Naive thymus-derived CD4-positive, alpha-beta T cell (primary cell): ENCODE measurements at regions not wholly inside any gene's neighbourhood (a gene's known extent, or its start where the extent isn't known, plus 50 kb on each side); places are given as distances from the start of the nearest gene placed in this dataset.
"Not testable (repeated sequence)": the region's sequence is repeated elsewhere in the genome, so short reads cannot be mapped to it uniquely, and the experiment has no call there.

Experiments
- ATAC-seq: fragments of 150-1000 bp; cut with Tn5 transposase; 2 replicates; pipeline ENCODE4 v1.10.0; 2021; ENCODE audit warnings: mild to moderate bottlenecking, moderate library complexity
- CTCF ChIA-PET: fragments of 350-600 bp; sonication (Branson Sonifier 250); formaldehyde crosslinking; loops from one replicate; lab custom pipeline; 2021; ENCODE audit warnings: antibody characterized with exemption; lab: Charles Lee
- POLR2A ChIA-PET: fragments of 350-600 bp; sonication (Branson Sonifier 250); formaldehyde crosslinking; loops from one replicate; lab custom pipeline; 2021; ENCODE audit warnings: antibody characterized with exemption, inconsistent platforms; lab: Charles Lee
- DNase-seq, 9 donors: peaks; one replicate each; pipeline versions ENCODE4 v3.0.0 to v3.0.0-alpha.2; 2020 to 2022; ENCODE audit warnings: mixed read lengths in 1 of 9
- H3K27ac ChIP-seq: one replicate; pipeline ENCODE4 v1.7.0; 2013; ENCODE audit warnings: mild to moderate bottlenecking, low read depth, low read length, moderate library complexity
- H3K27me3 ChIP-seq, 2 donors: one replicate each; pipeline ENCODE4 v1.7.0; 2013; ENCODE audit warnings: low read length in 2 of 2, mild to moderate bottlenecking in 2 of 2, moderate library complexity in 2 of 2; ENCODE audit not compliant: control insufficient read depth in 2 of 2, insufficient read depth in 2 of 2
- H3K36me3 ChIP-seq, 3 experiments: 1 replicate in 2 of 3; 2 replicates in 1 of 3; pipeline ENCODE4 v1.7.0; 2013; ENCODE audit warnings: low read length in 3 of 3, mild to moderate bottlenecking in 3 of 3, moderate library complexity in 1 of 3; ENCODE audit not compliant: insufficient read depth in 3 of 3, control insufficient read depth in 2 of 3
- H3K4me1 ChIP-seq, 2 donors: one replicate each; pipeline ENCODE4 v1.7.0; 2013; ENCODE audit warnings: low read length in 2 of 2, mild to moderate bottlenecking in 2 of 2, moderate library complexity in 1 of 2; ENCODE audit not compliant: control insufficient read depth in 2 of 2, insufficient read depth in 2 of 2
- H3K4me3 ChIP-seq: 2 replicates; pipeline ENCODE4 v1.7.0; 2013; ENCODE audit warnings: mild to moderate bottlenecking, low read length
- H3K9me3 ChIP-seq, 3 experiments: 1 replicate in 2 of 3; 2 replicates in 1 of 3; pipeline ENCODE4 v1.7.0; 2013; ENCODE audit warnings: low read length in 3 of 3; ENCODE audit not compliant: control insufficient read depth in 2 of 3
- H3K27ac Mint-ChIP-seq, 9 donors: one replicate each; pipeline ENCODE4 v1.8.0; 2020 to 2022; ENCODE audit warnings: mixed read lengths in 9 of 9, mild to moderate bottlenecking in 8 of 9, moderate library complexity in 5 of 9, inconsistent platforms in 2 of 9
- H3K27me3 Mint-ChIP-seq, 5 donors: one replicate each; pipeline ENCODE4 v1.8.0; 2021 to 2022; ENCODE audit warnings: mixed read lengths in 5 of 5, mild to moderate bottlenecking in 1 of 5
- H3K36me3 Mint-ChIP-seq, 5 donors: one replicate each; pipeline ENCODE4 v1.8.0; 2020 to 2022; ENCODE audit warnings: mixed read lengths in 5 of 5, mild to moderate bottlenecking in 3 of 5, inconsistent platforms in 1 of 5
- H3K4me1 Mint-ChIP-seq, 7 donors: one replicate each; pipeline ENCODE4 v1.8.0; 2020 to 2022; ENCODE audit warnings: mixed read lengths in 7 of 7, mild to moderate bottlenecking in 3 of 7, inconsistent platforms in 1 of 7
- H3K4me3 Mint-ChIP-seq, 10 donors: one replicate each; pipeline ENCODE4 v1.8.0; 2020 to 2022; ENCODE audit warnings: mild to moderate bottlenecking in 10 of 10, mixed read lengths in 10 of 10, moderate library complexity in 6 of 10, inconsistent platforms in 2 of 10
- H3K9me3 Mint-ChIP-seq, 11 donors: one replicate each; pipeline ENCODE4 v1.8.0; 2020 to 2022; ENCODE audit warnings: mixed read lengths in 11 of 11, mild to moderate bottlenecking in 4 of 11, inconsistent platforms in 1 of 11, moderate library complexity in 1 of 11
- intact Hi-C, 2 donors: fragments of 100-400 bp; cut with micrococcal nuclease; formaldehyde crosslinking; loops; one replicate each; pipeline ENCODE4 v1.15.1; 2023

GRCh38 chr3:147680837-147681483 is 271.8 kb downstream of the ZIC1 start:
- no peaks in the 10 kb centered on the region for H3K9me3 ChIP-seq
- H3K9me3 Mint-ChIP-seq: peaks cover under 1 to 13% (median 6%) of the 10 kb centered on the region in 11 donors
- ChIA-PET CTCF (no interaction called here), POLR2A (no interaction called here)
- ATAC-seq: no peak
- intact Hi-C loops: no loop called here
- no peaks in the 10 kb centered on the region for H3K27me3 Mint-ChIP-seq
- no peaks in the 10 kb centered on the region for H3K4me1 ChIP-seq
- H3K27ac Mint-ChIP-seq: no peak overlapping the region
- peaks cover 0 to 3% (median 0%) of the 10 kb centered on the region in 5 donors for H3K36me3 Mint-ChIP-seq
- H3K4me3 ChIP-seq: no peak overlapping the region
- H3K27me3 ChIP-seq: no peaks in the 10 kb centered on the region
- H3K27ac ChIP-seq: no peak overlapping the region
- H3K4me3 Mint-ChIP-seq: no peak overlapping the region
- no peaks in the 10 kb centered on the region for H3K4me1 Mint-ChIP-seq
- DNase-seq: no peak
- no peaks in the 10 kb centered on the region for H3K36me3 ChIP-seq

DNA sequence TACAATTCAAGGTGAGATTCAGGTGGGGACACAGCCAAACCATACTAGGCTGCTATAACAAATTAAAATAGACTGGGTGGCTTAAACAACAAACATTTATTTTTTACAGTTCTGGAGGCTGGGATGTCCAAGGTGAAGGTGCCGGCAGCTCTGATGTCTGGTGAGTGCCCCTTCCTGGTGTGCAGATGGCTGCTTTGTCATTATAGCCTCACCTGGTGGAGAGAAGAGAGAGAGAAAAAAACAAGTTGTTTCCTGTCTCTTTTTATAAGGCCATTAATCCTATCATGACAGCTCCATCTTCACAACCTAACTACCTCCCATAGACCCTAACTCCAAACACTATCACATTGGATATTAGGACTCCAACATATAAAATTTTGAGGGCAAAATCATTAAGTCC is 279.7 kb downstream of the ZIC1 start:
- Histone ChIP-seq H3K4me1 (no peaks in the 10 kb centered on the region), H3K27ac (no peak overlapping the region), H3K9me3 (no peaks in the 10 kb centered on the region), H3K36me3 (no peaks in the 10 kb centered on the region), H3K27me3 (no peaks in the 10 kb centered on the region), H3K4me3 (no peak overlapping the region)
- ChIA-PET CTCF (no interaction called here), POLR2A (no interaction called here)
- peaks cover 2 to 23% (median 7%) of the 10 kb centered on the region in 11 donors for H3K9me3 Mint-ChIP-seq
- peaks cover 0 to 3% (median 0%) of the 10 kb centered on the region in 5 donors for H3K36me3 Mint-ChIP-seq
- H3K4me1 Mint-ChIP-seq: no peaks in the 10 kb centered on the region
- DNase-seq: no peak
- no peak for ATAC-seq
- intact Hi-C loops: no loop called here
- no peaks in the 10 kb centered on the region for H3K27me3 Mint-ChIP-seq
- H3K4me3 Mint-ChIP-seq: no peak overlapping the region
- H3K27ac Mint-ChIP-seq: no peak overlapping the region

GRCh38 chr3:147699175-147699838 is 290.1 kb downstream of the ZIC1 start:
- intact Hi-C loops: no loop called here
- H3K4me1 Mint-ChIP-seq: no peaks in the 10 kb centered on the region
- peaks cover 0 to 18% (median 2%) of the 10 kb centered on the region in 11 donors for H3K9me3 Mint-ChIP-seq
- ATAC-seq (no peak), DNase-seq (no peak)
- no peak overlapping the region for H3K27ac Mint-ChIP-seq
- H3K36me3 Mint-ChIP-seq: no peaks in the 10 kb centered on the region
- no peaks in the 10 kb centered on the region for H3K9me3 ChIP-seq
- H3K36me3 ChIP-seq: no peaks in the 10 kb centered on the region
- no peak overlapping the region for H3K4me3 ChIP-seq
- H3K27ac ChIP-seq: no peak overlapping the region
- POLR2A ChIA-PET: no interaction called here
- CTCF ChIA-PET: no interaction called here
- H3K27me3 Mint-ChIP-seq: no peaks in the 10 kb centered on the region
- no peaks in the 10 kb centered on the region for H3K27me3 ChIP-seq
- no peak overlapping the region for H3K4me3 Mint-ChIP-seq
- H3K4me1 ChIP-seq: no peaks in the 10 kb centered on the region

DNA sequence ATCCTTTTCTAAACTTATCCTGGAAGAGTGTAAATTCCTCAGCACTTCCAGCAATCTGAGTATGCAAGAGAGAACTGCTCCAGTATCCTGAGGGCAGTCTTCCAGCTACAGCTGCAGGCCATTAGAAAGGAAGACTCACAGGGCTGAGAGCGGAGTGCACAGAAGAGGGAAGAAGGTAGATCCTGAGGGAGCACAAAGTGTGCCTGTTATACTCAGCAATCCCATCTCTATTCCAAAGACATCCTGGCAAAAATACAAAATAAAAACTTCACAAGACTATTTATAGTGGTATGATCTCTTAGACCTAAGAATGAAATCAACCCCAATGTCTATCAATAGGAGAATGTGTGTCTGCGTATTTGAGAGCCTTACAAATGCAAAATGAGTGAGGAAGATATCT is 292.0 kb downstream of the ZIC1 start:
- Mint-ChIP-seq H3K27me3 (no peaks in the 10 kb centered on the region), H3K4me3 (no peak overlapping the region), H3K9me3 (peaks cover 0 to 14% (median 2%) of the 10 kb centered on the region in 11 donors), H3K4me1 (no peaks in the 10 kb centered on the region), H3K27ac (no peak overlapping the region), H3K36me3 (no peaks in the 10 kb centered on the region)
- no peaks in the 10 kb centered on the region for H3K4me1 ChIP-seq
- POLR2A ChIA-PET: no interaction called here
- H3K9me3 ChIP-seq: no peaks in the 10 kb centered on the region
- DNase-seq (no peak), ATAC-seq (no peak)
- H3K36me3 ChIP-seq: no peaks in the 10 kb centered on the region
- no peaks in the 10 kb centered on the region for H3K27me3 ChIP-seq
- CTCF ChIA-PET: no interaction called here
- intact Hi-C loops: no loop called here
- no peak overlapping the region for H3K4me3 ChIP-seq
- no peak overlapping the region for H3K27ac ChIP-seq

GRCh38 chr3:147702509-147702908 is 293.3 kb downstream of the ZIC1 start:
- no peak overlapping the region for H3K27ac Mint-ChIP-seq
- CTCF ChIA-PET: no interaction called here
- no peak overlapping the region for H3K27ac ChIP-seq

GRCh38 chr3:147705651-147706051 is 296.5 kb downstream of the ZIC1 start:
- H3K9me3 Mint-ChIP-seq: peaks cover 0 to 18% (median 5%) of the 10 kb centered on the region in 11 donors
- ATAC-seq (no peak), DNase-seq (no peak)
- intact Hi-C loops: no loop called here
- Histone ChIP-seq H3K36me3 (no peaks in the 10 kb centered on the region), H3K27me3 (no peaks in the 10 kb centered on the region), H3K4me3 (no peak overlapping the region), H3K27ac (no peak overlapping the region), H3K9me3 (no peaks in the 10 kb centered on the region), H3K4me1 (no peaks in the 10 kb centered on the region)
- ChIA-PET POLR2A (no interaction called here), CTCF (no interaction called here)
- H3K36me3 Mint-ChIP-seq: peaks cover 0 to 7% (median 0%) of the 10 kb centered on the region in 5 donors
- H3K27me3 Mint-ChIP-seq: no peaks in the 10 kb centered on the region
- H3K27ac Mint-ChIP-seq: no peak overlapping the region
- no peak overlapping the region for H3K4me3 Mint-ChIP-seq
- H3K4me1 Mint-ChIP-seq: no peaks in the 10 kb centered on the region

More at GRCh38 chr3:147702509-147702908, 293.3 kb downstream of the ZIC1 start:
- Mint-ChIP-seq H3K4me3 (no peak overlapping the region), H3K27me3 (no peaks in the 10 kb centered on the region), H3K4me1 (no peaks in the 10 kb centered on the region), H3K36me3 (no peaks in the 10 kb centered on the region), H3K9me3 (peaks cover 0 to 8% (median 2%) of the 10 kb centered on the region in 11 donors)
- ATAC-seq: no peak
- intact Hi-C loops: no loop called here
- Histone ChIP-seq H3K4me1 (no peaks in the 10 kb centered on the region), H3K27me3 (no peaks in the 10 kb centered on the region), H3K4me3 (no peak overlapping the region), H3K36me3 (no peaks in the 10 kb centered on the region), H3K9me3 (no peaks in the 10 kb centered on the region)
- POLR2A ChIA-PET: no interaction called here
- DNase-seq: no peak

GRCh38 chr3:147710753-147711152 is 301.6 kb downstream of the ZIC1 start:
- H3K36me3 ChIP-seq, H3K4me3 ChIP-seq, CTCF ChIA-PET, DNase-seq, H3K4me3 Mint-ChIP-seq, ATAC-seq, H3K27ac Mint-ChIP-seq, H3K4me1 Mint-ChIP-seq, H3K27me3 Mint-ChIP-seq, POLR2A ChIA-PET, H3K4me1 ChIP-seq, intact Hi-C loops, H3K27me3 ChIP-seq, H3K27ac ChIP-seq, H3K36me3 Mint-ChIP-seq, H3K9me3 ChIP-seq: not testable (repeated sequence)
- H3K9me3 Mint-ChIP-seq: peaks cover 0 to 18% (median 5%) of the 10 kb centered on the region in 11 donors
